ENCODE measurements at regions not wholly inside any gene's neighbourhood (a gene's known extent, or its start where the extent isn't known, plus 50 kb on each side); places are given as distances from the start of the nearest gene placed in this dataset.
A peak's percentile ranks its signal among the peaks of the same experiment; 100 is the strongest.

DNA sequence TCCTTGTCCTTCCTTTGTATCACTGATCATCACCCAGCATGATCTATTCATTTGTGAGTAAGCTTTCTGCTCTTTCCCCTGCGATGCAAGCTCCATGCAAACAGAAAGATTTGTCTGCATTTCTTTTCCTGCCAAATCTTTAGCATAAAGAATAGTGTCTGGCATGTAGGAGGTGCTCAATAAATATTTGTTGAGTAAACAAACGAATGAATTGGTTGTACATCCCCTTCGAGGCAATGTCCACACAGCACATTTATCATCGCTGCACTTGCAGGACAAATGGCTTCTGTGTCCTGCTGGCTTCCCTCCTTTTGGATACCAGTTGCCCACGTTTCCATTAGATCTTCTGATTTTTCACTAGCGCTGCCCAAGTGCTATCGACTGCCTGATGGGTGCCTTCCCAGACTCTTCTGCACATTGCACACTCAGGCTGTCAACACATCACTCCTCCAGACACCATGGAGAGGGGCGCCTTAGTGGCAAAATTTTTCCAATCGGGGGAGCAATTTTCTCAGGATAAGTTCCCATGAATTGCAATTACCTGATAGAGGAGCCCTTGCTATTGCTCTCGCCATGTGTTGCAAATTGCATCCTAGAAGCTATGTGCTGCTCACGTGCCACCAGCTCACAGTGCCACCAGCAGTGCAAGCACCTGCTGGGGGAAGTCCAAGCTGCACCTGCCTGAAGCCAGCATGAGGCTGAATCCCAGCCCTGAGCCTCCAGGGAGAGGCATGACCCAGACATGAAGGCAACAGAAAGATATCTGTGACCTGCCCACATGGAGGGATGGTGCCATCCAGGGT lies 206.6 kb downstream of the KIF26A start:
- DNase-seq: peak; percentile 16

DNA sequence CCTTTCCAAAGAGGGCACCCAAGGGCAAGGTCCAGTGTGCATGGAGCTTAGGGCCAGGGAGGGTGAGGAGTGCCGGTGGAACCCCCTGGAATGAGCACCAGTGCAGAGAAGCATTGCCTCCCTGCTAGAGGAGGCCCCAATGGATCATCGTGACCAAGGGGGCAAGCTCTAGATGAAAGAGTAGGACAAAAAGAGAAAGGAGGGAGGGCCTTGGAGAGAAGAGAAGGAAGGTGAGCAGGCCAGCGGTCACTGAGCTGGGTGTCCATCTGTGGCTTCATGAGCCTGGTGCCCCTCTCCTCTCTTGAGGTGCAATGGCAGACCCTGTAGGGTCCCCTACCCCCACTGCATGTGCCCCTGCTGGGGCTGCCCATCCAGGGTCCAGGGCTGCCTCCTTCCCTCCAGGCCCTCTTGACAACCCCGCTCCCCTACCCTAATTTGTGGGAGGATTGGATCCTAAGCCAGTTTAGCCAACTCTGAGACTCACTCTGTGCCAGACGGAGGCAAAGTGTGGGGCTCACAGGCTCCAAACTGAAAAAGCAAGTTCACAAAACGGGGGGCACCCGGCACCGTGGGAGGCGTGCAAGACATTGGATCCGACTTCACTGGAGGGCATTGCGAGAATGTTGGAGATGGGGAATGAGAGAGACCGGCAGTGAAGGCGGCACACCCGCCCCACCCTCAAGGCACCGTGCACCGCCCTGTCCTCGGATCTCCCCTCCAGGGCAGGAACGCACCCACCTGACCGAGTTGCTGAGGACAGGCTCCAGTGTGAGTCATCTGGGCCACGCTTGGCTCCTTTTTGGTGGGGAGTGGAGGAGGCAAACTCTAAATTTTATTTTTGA lies 207.5 kb downstream of the KIF26A start:
- DNase-seq: no peak

DNA sequence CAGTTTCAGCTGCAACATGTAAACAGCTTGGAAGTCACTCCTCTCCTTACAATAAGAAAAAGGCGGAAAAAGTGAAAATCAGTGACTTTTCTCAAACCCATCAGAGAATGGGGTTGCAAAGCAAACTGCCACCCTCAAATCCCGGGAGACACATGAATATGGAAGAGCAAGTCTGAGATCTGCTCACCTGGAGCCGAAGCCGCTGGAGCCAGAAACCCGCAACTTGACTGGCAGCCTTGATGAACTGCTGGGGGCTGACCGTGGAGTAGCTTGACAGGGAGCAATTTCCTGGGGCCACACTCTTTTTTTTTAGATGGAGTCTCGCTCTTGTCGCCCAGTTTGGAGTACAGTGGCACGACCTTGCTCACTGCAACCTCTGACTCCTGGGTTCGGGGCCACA lies 208.2 kb downstream of the KIF26A start:
- no peak for DNase-seq

DNA sequence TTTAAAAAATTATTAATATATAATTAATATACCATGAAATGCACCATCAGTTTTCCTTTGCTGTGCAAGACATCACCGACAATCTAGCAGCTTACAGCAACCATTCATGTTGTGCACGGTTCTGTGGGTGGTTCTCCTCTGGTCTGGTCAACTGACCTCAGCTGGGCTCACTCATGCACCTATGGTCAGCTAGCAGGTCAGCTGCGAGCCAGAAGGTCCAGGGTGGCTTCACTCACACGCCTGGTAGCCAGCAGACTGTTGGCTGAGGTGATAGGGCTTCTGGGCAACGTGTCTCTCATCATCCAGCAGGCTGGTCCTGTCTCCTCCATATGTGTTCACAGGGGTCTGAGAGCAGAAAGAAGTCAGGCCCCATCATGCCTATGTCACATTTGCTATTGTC lies 210.4 kb downstream of the KIF26A start:
- no peak for DNase-seq

DNA sequence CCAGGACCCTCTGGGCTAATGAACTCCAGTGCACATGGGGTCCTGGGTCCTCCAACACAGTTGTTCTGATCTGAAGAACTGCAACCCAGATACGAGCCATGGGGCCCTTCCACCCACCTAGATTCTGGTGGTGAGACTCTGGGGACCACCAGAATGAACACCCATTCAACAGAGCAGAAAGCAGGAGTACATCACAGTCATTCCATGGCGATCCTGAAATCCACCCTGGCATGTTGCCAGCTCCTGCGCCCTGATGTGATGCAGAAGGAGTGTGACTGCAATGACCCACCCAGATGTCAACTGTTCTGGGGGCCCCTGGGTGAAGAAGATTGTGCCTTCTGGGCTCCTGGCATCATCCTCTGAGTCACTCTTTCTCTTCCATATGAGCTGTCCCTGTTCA lies 211.6 kb downstream of the KIF26A start:
- no peak for DNase-seq

DNA sequence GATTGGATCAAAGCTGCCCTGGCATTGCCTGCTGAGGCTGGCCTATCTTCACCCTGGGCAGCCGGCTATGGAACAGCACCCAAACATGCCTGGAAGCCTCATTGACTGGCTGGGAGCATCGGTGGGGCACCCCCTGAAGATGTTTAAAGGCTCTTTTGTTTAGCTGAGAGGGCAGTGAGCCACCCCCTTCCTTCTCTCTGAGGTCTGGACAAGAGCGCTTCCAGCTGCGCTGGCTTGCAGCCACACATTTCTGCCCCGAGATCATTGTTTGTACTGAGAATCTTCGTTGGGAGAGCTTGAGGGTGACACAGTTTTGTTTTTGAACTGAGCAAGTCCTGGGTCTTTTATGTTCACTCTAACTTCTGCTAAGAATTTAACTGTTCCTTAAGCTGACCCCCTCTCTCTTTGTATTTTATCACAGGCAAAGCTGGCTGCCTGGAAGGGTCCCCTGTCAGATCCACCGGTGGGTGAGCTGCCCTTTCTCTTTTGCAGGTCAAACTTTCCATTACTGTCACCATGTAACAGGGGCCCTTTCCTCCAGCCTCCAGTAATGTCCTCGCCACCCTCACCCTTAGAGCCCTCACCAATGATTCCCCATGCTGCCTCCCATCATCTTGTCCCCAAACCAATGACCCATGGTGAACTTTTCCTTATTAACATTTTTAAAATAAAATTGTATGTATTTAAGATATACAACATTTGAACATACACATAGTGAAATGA lies 212.2 kb downstream of the KIF26A start:
- DNase-seq: peak; percentile 19

DNA sequence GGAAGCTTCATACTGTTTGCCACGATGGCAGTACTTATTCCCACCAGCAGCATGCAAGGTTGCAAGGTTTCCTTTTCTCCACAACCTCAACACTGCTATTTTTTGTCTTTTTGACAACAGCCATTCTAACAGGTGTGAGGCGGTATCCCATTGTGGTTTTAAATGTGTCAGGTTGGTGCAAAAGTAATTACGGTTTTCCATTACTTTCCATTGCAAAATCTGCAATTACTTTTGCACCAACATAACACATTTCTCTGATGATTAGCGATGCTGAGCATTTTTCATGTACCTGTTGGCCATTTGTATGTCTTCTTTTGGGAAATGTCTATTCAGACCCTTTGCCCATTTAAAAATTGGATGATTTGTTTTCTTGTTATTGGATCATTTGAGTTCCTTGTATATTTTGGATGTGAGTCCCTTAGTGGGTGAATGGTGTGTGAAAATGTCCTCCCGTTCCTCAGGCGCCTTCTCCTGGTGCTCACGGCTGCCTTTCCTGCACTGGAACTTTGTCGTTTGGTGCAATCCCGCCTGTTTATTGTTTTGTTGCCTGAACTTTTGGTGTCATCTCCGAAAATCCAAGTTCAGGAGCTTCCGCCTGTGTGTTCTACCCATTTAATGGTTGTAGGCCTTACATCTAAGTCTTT lies 213.6 kb downstream of the KIF26A start:
- DNase-seq: no peak

DNA sequence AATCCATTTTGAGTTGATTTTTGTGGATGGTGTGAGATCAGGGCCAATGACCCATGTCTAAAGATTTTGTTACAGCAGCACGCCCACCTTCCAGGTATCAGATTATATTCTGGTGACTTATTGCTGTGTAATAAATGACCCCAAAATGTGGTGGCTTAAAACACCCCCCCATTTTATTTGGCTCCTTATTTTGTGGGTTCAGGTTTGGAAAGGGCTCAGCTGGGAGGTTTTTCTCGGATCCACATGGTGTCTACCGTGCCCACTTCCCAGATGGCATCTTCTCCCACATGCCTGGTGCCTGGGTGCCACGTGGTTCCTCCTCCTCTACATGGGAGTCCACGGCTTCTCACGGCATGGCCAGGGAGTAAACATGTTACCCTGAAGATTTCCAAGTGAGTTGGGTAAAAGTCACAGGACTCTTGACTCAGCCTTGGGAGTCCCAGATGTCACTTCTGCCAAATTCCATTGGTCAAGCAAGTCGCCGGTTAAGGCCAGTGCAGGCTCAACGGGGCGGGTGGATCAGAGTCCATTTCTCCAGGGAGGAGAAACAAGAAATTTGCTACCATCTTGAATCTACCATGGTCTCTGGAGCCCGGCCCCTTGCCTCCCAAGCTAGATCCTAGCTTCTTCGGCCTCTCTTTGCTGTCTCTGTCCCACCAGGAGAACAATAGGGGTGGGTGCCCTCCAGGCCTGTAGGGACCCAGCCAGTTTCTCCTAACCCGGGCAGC lies 214.3 kb downstream of the KIF26A start:
- DNase-seq: no peak

DNA sequence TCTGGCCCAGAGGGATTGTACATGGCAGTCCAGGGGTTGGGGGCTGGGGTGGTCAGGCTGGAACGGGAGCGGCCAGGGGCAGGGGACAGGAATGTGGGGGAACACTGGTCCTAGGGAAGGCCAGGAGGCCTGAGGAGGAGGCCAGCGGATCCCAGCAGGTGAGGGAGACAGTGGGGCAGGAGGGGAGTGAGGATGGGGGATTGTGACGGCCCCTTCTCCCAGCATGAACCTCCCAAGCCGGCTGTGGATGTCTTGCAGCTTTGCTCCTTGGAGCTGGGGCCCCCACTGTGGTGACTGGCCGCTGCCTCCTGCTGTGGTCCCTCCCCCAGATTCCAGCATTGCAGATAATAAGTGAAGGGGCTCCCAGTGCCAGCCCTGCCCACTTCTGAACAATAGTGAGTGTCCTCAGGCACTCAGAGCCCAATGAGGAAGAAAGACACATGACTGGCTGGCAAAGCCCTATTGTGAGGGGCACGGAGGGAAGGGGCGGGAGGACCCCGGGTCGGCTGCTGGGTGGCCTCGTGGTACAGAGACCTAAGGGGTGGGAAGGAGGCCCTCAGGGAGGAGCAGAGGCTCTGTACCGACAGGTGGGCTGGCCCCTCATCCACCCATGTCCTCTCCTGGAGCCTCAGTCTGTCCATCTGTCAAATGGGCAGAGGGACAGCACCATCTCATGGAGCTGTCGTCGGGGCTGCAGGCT lies 215.0 kb downstream of the KIF26A start:
- no peak for DNase-seq

DNA sequence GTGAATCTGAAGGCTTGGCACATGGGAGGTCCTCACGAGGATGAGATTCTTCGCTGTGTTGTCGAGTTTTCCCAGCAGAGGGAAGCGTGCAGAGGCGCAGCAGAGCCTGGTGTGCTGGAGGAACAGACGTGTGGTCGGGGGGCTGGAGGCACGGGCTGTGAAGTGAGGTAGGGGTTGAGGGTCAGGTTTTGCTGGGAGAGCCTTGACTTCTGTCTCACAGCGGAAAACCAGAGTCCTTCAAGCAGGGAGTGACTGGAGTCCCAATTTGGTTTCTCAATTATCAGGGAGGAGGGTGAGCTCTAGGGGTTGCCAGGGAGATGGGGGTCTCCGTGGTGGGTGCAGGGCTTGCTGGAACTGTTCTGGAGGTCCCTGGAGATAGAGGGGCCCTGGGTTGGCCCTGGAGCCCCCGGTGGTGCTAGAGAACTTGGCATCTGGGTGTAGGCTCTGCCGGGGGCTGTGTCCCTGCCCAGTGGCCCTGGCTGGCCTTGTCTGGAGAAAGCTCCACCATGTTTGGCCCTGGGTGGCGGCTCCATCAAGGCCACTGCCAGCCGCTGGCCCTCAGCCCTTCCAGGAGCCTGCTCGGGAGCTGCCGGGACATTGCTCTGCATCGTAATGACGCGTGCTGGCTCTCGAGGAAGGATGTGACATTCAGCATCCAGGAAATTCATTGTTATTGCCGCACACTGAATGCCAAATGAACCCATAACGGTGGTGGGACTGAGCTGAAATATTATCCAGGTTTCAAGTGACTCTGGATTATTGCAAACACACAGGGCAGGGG lies 215.7 kb downstream of the KIF26A start:
- no peak for DNase-seq

DNA sequence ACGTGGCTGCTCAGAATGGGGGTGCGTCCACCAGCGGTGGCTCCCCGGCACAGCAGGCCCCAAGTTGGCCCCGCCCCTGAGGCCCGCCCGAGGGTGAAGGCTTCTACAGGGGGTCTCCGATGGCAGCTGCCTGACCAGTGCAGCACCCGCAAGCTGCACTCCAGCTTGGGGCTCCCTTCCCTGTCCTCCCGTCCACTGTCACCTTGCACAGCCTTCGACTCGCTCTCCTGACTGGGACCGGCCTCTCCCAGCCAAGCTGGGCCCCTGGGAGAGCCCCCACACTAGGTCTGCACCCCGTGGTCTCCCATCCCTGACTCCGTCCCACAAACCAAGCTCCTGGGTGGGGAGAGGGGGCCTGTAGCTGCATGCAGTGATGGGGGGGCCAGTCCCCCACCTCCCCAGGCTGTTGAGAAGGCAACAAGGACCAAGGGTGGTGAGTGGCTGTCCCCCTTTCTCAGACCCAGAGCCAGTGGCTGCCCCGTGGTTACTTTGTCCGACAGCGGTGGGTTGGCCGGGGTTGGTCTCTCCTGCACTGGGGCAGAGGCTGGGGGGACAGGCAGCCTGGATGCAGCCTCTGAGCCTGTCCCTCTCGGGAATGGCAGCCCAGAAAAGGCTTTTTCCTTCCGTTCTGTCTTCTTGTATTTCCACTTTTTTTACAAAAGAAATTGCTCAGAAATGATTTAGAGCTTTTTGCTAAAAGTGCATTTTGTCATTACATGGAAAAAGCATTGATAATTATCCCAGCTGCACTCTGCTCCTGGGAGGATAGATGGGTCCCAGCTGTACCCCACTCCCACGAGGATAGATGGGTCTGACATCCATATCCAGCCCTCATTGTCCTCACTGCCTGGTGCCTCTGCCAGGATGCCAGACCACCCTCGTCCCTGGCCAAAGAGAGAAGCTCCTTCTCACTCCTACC lies 217.0 kb downstream of the KIF26A start:
- no peak for DNase-seq

DNA sequence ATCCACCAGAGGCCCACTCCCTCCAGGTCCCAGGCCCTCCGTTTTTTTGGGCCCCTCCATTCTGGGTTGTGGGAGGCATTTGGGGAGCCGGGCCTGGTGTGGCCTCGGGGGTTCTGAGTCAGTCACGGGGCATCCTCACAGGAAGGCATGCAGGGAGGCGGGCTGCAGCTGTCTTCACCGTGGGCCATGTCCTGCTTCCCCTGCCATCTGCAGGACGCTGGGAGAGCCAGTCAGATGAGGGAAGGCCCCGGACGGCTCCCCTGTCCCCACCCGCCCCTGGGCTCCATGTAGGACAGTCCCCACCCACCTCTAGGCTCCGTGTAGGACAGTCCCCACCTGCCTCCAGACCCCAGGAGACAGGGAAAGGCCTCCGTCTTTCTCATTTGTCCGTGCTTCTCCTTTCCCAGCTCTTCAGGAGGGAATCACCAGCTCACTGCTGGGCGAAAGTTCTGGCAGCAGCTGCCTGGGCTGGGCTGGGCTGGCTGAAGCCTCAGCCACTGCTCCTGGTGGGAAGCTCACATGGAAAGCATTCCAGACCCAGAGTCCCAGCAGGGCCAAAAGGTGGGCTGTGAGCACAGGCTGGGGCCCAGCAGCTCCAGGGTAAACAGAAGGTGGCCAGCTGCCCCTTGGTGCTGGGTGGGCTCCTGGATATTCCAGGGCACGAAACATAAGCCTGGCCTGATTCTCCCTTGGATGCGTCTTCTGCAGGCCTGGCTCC lies 217.8 kb downstream of the KIF26A start:
- no peak for DNase-seq

DNA sequence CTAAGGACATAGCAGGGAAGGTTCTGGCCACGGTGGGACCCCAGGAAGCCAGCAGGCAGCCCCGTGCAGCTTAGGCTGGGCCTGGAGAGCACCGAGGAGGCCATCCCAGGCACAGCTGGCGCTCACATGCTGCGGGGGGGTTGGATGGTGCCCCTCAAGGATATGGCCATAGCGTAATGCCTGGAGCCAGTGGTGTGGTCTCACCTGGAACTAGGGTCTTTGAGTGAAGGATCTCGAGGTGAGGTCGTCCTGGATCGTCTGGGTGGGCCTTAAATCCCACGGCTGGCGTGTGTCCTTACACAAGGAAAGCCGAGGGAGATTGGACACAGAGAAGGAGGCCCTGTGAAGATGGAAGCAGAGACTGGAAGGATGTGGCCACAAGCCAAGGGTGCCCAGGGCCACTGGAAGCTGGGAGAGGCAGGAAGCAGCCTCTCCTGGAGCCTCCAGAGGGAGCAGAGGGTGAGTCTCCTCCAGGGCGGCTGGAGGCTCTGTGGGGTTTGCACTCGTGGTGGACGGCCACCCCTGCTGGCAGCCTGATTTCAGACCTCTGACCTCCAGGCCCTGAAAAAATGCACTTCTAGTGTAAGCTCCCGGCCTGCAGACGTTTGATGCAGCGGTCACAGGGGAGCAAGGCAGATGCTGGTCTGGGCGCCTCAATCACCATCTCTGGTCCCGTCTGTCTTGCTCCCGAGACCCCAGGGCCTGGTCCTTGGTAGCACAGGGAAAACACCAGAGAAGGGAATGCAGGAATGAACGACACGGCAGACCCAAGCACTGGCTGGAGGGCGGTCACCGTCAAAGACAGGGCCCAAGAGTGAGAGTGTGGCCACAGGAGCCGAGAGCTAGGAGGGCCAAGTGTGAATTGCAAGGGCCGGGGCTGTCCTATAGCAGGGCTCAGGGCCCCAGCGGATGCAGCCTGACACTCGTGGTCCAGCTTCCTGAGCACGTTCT lies 218.6 kb downstream of the KIF26A start:
- DNase-seq: no peak

DNA sequence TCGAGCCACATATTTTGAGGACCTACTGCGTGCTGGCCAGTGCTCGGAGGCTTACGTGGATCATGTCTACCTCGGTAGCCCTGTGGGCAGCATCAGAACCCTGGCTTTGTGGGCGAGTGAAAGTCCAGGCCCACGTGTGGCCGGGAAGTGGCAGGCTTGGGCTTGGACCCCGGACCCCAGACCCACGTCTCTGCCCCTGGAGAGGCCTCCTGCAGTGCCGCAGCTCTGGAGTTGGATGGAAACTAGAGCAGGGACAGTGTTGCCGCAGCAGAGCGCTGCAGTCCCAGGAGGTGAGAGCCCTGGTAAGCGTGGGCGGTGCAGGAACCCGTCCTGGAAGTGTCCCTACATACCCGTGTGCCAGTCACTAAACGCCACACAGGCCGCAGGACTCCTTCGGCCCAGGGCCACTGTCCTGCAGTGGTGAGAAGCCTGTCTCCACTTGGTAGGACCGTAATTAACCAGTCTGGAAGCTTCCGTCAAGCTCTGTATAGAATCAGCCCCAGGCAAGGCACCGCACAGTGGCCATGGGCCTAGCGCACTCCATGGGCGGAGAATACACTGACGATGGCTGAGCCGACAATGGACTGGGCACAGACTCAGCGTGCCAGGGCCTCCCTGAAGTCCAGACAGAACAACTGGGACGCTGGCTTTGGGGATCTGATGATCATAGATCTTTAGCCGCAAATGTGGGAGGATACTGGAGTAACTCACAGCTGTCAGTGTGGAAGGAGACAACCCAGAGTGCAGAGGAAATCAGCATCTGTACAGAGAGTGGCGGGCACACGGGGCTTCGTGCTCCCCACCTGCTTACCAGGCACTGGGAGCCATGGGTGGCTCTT lies 219.5 kb downstream of the KIF26A start:
- DNase-seq: no peak

DNA sequence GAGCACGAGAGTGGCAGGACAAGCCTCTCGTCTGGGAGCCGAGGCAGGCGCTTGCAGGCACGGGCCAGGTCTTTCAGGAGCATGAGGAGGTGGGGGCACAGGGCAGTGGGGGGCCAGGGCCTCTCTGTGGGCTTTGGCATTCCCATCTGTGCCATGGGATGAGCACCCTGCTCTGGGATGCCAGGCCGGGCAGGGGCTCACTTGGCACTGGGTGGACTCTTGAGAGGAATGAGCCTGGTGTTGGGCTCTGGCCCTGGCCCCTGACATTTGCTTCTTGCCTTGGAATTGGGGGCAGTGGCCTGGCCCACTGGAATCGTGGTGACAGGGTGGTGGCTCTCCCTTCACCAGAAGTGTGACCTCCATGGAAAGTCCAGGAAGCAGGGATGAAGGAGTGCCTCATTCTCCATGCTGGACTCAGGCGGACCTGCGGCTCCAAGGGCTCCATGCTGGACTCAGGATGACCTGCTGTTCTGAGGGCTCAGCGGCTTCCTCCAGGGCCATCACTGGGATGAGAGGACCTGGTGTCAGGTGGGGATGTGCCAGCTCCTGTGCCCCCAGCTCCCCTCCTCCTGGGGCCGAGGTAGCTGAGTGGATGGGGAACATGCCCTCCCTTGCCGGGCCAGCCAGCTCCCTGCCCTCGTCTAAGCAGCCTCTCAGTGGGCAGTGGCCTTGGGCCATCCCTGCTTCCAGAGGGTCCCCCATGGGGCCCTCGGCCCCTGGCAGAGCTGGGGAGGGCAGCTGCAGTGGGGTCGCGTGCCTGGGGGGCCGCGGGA lies 220.3 kb downstream of the KIF26A start:
- no peak for DNase-seq
